ENCODE measurements at regions not wholly inside any gene's neighbourhood (a gene's known extent, or its start where the extent isn't known, plus 50 kb on each side); places are given as distances from the start of the nearest gene placed in this dataset.

DNA sequence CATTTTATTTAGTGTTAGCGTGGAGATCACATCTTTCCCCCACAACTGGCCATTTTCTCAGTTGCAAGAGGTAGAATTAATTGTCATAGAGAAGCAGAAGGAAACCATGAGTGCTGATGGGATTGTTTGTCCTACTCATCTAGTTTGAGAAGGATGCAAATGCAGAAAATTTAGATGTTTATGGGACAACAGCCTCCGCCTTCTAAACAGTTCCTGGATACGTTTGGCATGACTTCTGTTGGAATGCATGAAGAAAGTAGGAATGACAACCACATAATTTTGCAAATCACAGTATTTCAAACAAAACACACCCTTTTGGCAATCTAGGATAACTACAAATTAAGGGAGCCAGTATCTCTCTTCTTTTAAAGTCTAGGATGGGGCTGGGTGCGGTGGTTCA, 240.1 kb upstream of the SUCLG2 start:
- no peak for DNase-seq (ENCODE audit: low read depth in 1 of 2, low spot score in 1 of 2)

DNA sequence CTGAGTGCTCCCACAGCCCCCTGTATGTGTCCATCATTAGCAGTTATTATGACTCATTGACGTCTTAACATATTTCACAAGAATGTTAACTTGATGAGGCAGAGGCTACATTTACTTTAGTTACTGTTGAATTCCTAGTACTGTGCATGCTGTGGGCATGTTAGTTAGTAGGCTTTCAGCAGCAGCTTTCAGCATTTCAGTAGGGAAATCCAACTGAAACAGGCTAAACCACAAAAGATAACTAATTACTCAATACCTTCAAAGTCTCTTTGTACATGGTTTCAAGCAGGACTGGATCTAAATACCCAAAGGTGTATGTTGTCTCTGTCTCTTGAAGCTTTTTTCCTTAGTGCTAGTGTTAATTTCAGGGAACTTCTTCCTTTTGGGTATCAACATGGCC, 229.9 kb upstream of the SUCLG2 start:
- no peak for DNase-seq (ENCODE audit: low read depth in 1 of 2, low spot score in 1 of 2)

DNA sequence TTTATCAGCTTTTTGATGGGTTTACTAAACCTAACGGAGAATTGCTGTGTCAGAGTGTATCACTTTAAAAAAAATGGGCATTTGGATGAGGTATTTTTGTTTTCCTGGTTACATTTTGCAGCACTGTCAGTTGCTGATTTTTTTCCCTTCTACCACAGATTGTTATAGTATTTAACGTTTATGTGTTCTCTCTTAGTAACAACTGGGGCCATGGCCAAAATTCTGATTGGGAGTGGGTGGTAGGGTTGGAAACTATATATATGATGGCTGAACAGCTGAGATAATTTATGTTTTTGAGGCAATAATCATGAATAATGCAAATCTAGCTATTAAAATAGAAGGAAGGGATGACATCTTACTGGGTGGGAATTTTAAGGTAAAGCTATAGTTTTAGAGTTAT, 229.4 kb upstream of the SUCLG2 start:
- DNase-seq (ENCODE audit: low read depth in 1 of 2, low spot score in 1 of 2) = no peak

DNA sequence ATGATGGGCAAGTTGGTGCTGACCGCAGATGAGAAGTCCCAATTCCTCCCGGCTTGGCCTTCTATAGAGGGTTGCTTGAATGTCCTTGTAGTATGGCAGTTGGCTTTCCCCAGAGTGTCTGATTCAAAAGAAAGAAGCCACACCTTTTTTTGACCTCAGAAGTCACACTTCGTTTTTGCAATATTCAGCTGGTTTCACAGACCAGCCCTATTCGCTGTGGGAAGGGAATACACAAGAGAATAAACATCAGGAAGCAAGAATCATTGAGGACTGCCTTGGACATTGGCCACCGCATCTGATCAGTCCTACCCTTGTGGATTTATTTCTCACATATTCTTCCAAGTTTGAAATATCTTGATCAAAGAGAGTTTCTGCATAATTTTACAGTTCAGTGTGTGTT, 228.6 kb upstream of the SUCLG2 start:
- DNase-seq (ENCODE audit: low read depth in 1 of 2, low spot score in 1 of 2) = no peak

DNA sequence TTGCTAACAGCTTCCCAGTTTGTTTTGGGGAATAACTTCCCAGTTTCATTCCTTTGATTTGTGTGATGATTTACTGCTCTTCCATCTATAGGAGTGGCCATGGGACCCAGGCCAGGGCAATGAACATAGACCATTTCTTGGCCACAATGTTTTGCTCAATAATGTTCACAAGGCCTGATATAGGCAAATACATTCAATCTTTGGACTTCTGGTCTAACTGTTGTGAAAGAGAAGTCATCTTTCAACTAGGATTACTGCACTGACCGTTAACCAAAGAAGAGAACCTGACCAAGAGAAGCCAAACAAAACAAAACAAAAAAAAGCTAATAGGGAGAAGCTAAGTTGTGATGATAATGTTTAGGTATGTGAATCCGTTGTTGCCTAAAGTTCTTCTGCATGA, 221.8 kb upstream of the SUCLG2 start:
- no peak for DNase-seq (ENCODE audit: low read depth in 1 of 2, low spot score in 1 of 2)

DNA sequence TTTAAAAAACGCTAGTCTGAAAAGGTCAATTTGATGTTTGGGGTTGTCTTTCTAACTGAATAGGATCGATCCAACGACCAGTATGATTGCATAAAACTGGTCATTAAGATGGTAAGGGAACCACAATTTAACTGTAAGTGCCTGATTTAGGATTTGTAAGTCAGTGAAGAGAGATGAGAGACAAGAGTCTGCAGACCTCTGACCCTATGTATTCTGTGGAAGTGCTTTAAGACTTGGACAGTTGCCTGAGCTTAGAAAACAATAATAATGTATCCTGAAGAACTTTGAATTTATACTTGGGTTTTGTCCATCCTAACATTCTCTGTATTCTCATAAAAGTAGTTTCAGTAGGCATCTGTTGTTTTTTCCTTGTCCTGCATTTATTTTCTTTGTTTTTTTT, 221.4 kb upstream of the SUCLG2 start:
- no peak for DNase-seq (ENCODE audit: low read depth in 1 of 2, low spot score in 1 of 2)

DNA sequence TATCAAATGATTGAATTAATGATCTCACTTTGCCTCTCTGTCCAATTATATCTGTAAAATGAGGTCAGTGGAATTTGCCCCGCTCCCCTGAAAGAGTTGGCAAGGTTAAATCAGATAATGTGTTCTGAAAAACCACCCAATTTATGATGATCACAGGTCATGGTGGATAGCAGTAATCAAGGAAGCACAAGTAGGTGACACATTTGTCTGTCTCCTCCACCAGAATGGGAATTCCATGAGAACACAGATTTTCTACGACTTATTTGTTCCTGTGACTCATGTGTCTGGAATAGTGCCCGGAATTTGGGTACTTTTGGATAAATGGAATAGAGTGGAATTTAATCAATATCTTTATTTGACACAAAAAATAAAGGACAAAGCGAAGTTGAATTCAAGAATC, 220.9 kb upstream of the SUCLG2 start:
- no peak for DNase-seq (ENCODE audit: low read depth in 1 of 2, low spot score in 1 of 2)

DNA sequence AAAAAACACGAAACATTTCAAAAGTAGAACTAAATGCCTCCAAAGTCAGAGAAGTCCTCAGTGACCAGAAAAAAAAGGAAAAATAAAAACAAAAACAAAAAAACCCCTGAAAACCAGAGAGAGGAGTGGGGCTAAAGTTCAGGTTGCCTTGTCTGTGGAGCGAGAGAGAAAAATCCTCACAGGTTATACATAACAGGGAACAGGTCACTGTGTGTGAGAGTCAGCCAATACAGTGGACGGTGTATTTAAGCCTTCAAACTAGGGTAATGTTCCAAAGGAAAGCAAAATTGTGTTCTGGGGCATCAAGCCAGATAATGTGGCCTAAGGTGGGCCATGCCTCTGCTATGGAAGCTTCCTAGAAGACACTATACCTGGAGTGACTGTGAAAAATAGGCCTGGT, 216.1 kb upstream of the SUCLG2 start:
- no peak for DNase-seq (ENCODE audit: low read depth in 1 of 2, low spot score in 1 of 2)

DNA sequence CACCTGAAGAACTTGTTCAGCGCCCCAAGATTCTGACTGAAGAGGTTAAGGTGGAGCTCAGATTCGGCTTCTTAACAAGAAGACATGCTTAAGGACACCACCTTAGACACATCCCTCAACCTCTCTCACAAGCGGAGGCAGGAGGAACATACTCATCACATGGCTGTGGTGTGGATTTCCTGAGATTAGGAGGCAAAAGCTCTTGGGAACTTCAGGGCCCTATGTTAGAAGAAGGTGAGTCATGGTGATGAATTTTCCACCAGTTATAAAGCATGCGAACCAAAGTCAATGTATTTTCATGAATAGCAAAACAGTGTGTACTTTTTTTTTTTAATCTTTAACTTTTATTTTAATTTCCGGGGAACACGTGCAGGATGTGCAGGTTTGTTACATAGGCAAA, 212.2 kb upstream of the SUCLG2 start:
- no peak for DNase-seq (ENCODE audit: low read depth in 1 of 2, low spot score in 1 of 2)

DNA sequence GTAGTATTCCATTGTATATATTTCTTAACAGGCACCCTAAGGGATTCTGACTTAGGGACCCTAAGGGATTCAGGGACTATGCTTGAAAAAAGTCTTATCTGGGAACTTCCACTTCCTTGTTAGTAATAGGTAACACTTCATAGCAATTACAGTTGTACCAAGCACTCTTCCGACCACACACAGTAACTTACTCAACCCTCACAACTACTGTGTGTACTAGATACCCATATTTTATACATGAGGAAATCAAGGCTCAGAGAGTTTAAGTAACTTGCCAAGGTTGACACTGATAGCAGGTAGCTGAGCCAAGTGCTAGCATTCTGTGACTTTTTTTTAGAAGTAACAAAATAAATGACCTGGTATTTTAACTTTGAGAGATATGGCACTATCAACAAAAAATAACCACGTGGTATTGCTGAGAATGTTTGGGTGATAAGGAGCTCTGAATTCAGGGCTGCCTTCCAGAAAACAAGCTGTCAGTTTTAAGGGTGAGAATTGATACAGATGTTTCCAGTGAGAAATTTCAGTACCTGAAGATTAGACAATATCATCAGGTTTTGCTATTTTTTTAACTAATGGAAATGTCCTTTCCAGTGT, 210.3 kb upstream of the SUCLG2 start:
- no peak for DNase-seq (ENCODE audit: low read depth in 1 of 2, low spot score in 1 of 2)

DNA sequence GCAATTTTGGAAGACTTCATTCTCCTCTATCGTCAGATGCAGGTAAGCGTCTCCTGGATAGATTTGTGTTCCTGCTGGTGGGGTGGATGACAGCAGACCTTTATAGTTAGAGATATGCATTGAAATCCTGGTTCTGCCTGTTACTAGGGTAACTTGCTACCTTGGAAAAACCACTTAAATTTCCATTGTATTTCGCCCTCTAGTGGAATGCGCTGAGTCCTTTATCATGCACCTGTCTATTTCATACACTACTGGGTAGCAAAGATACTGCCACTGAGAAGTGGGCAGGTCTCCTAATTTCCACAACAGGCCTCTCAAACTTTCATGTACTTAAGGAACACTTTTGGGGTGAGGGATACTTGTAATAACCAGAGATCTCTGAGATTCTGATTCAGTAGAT, 209.5 kb upstream of the SUCLG2 start:
- no peak for DNase-seq (ENCODE audit: low read depth in 1 of 2, low spot score in 1 of 2)

DNA sequence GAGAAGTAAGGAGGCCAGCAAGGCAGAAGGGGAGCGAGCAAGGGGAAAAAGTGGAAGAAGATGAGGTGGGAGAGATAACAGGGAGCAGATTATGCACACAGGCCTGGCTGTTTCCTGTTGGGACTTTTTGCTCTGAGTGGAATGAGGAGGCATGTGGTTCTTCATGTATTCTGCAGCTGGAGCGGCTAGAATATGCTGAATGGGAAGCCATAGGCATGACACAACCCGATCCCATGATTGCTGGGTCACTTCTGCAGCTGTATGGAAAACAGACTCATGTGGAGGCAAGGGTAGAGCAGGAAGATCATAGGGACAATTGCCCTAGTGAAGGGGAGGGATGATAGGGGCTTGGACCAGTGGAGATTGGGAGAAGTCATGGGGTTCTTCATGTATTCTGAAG, 206.0 kb upstream of the SUCLG2 start:
- no peak for DNase-seq (ENCODE audit: low read depth in 1 of 2, low spot score in 1 of 2)

DNA sequence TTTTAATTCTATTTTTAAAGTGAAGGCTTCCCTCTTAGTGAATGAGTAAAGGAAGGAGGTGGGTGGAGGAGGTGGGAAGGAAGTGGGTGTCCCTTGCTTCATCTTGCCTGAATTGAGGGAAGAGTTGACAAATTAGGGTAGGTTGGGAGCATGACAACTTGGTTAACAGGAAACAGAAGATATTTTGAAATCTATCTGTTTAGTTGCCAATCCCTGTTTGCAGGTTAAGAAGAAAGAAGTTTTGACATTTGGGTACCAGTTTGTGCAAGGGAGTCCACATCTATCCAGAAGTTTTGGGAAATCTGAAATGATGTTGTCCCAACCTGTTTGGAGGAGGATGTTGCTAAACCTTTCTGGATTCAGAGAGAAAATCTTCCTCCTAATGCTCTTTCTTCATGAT, 204.1 kb upstream of the SUCLG2 start:
- no peak for DNase-seq (ENCODE audit: low read depth in 1 of 2, low spot score in 1 of 2)

DNA sequence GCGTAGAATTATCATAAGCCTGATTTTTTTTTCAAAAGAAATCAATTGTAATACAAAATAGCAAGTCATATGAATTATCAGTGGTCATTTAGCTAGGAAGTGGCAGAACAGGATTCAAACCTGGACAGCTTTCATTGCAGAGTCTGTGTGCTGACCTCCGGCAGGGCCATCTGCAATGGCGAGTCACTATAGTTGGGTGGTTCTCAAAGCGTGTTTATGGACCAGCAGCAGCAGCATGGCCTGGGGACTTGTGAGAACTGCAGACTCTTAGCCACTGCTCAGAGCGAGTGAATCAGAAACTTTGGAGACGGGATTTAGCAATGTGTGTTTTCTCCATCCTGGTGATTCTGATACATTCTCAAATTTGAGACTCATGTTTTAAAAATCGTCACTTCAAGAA, 202.3 kb upstream of the SUCLG2 start:
- DNase-seq (ENCODE audit: low read depth in 1 of 2, low spot score in 1 of 2) = no peak

DNA sequence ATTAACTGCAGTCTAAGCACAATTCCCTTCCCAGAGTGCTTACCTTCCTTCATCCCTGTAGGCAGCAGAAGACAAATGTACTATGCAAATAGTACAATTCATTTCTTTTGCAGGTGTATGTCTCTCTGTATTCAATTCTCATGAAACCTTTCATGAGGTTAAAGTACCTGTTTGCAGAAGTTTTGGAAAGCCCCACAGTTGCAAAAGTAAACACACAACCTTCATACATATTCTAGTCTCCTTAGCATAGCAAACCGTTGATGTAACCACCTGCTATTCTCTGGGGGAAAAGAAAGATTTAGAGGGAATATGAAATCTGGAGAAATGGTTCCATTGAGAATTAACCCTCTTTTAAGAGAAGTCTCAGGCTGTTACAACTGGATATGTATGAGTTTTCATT, 200.3 kb upstream of the SUCLG2 start:
- DNase-seq (ENCODE audit: low read depth in 1 of 2, low spot score in 1 of 2) = no peak

DNA sequence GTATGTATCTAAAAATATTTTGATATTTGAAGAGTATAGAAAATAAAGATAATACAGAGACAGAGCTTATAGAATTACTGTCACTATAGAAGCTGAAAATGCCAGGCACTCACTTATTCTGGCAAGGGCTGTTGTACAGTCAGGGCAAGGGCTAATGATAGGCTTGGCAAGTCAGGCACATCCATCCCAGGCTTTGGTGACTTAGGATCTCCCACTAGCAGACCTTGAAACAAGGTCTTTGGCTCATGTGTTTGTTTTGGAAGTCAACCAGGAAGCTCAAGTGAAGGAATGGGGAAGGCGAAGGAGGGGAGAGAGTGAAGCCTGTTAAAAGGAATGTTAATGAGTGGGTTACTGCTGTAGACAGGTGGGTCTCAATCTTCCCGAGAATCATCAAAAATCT, 199.1 kb upstream of the SUCLG2 start:
- no peak for DNase-seq (ENCODE audit: low read depth in 1 of 2, low spot score in 1 of 2)

DNA sequence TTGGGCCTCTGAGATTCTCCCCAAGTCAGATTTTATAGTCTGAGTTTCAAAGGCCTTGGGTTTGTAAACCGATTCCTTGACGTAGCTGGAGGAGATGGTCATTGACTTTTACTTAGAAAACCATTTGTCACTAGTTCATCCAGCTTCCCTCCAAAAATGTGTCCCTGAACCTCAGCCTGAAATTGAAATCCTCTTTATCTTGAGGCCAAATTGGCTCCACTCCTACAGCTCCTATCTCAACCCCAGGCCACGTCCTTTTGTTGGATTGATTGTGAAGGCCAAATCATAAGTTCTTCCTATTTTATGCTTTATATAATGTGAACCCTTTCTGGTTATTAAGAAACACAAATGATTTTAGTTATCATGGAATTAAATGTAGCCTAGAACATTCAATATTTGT, 193.9 kb upstream of the SUCLG2 start:
- DNase-seq (ENCODE audit: low read depth in 1 of 2, low spot score in 1 of 2) = no peak

DNA sequence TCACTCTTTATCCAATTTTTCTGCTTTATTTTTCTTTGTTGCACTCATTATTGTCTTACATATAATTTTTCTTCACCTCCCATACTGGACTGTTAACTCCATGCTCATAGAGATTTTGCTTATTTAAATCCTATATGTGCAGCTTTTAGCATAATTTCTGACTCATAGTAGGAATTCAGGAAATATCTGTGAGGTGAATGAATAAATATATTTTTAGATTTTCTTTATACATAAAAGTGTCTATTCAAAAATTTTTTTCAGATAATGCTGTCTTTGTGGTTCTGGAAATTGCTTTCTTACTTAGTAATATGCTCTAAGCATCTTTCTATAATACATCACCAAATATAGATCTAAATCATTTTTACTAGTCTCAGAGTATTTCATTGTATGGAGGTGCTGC, 191.8 kb upstream of the SUCLG2 start:
- no peak for DNase-seq (ENCODE audit: low read depth in 1 of 2, low spot score in 1 of 2)

DNA sequence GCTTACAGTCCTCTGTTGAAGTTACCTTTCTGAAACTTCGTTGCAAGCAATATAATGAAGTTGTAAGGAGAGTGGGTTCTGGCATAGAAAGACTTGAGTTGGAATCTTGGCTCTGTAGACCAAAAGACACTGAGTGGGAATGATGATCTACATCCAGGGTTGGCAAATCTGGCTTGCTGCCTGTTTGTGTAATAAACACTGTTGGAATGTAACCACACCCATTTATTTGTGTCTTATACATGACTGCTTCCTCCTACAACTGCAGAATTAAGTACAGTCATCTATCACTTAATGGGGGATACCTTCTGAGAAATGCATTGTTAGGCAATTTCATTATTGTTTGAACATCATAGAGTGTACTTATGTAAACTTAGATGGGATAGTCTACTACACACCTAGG, 178.4 kb upstream of the SUCLG2 start:
- no peak for DNase-seq (ENCODE audit: low read depth in 1 of 2, low spot score in 1 of 2)

DNA sequence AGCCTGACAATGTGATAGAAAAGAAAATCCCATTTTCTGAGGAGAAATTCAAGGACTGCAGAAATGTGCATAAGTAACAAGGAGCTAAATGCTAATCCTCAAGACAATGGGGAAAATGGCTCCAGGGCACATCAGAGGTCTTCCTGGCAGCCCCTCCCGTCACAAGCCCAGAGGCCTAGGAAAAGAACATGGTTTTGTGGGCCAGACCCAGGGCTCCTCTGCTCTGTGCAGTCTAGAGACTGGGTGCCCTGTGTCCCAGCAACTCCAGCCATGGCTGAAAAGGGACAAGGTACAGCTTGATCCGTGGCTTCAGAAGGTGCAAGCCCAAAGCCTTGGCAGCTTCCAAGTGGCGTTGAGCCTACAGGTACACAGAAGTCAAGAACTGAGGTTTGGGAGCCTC, 176.8 kb upstream of the SUCLG2 start:
- no peak for DNase-seq (ENCODE audit: low read depth in 1 of 2, low spot score in 1 of 2)

DNA sequence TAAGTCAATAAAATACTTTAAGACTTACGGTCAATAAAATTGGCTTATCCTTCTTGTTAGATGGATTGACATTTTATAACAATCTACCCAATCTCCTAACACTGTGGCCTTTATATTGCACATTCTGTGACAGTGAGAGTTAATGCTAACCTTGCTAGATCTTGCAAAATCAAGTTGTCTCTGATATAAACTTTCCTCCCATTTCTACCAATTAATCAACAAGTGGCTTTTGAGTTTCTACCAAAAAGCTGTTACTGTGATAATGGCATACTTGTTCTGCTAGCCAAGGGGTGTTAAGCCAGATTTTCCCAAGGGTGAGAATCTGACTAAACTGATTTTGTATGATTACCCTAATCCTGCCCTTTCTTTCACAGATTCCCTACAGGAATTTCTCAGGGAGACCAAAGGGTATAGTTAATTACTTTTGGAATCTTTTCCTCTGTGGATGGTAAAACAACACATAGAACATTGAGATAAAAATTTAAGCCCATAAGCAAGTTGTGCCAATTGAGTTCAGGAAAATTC, 174.1 kb upstream of the SUCLG2 start:
- DNase-seq (ENCODE audit: low read depth in 1 of 2, low spot score in 1 of 2) = no peak

DNA sequence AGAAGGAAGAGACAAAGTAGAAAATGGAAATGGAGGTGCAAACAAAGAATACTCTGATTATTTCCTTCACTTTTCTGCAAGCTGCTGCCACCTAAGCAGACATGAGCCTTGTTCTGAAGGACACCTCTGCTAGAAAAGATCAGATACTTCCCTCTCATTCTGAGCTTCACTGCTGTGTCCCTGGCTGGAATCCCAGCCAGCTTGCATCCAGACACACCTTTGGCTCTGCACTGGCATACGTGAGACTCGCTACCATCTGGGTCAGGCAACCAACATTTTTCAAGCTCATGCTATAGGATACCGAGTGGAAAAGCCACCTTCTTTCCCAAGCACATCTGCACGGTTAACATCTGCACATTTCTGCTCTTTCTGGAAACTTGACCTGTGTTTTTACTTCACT, 166.7 kb upstream of the SUCLG2 start:
- DNase-seq (ENCODE audit: low read depth in 1 of 2, low spot score in 1 of 2) = no peak

DNA sequence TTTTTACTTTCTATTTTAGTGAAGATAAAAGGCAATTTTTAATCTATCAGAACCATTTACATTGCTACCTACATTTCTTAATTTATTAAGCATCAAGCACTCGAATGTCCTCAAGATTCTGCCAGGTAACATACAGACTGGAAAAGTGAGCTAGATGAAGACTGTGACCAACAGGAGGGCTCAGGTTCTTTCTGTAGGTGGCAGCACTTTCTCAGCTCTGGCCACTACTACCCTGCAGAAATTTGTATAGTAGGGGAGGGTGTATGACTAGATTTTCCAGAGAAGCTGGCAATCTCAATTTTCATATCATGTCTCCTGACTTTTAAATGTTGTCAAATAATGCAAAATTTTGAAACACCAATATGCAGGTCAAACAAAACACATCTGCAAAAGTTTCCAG, 165.0 kb upstream of the SUCLG2 start:
- no peak for DNase-seq (ENCODE audit: low read depth in 1 of 2, low spot score in 1 of 2)

Measured in activated CD4-positive, alpha-beta T cell treated with anti-CD3 and anti-CD28 coated beads, Interleukin-2, amount 50 U/mL, for 24 hours (primary cell).